HG03066 (cell line): ENCODE measurements at regions not wholly inside any gene's neighbourhood (a gene's known extent, or its start where the extent isn't known, plus 50 kb on each side); places are given as distances from the start of the nearest gene placed in this dataset.
"Not testable (repeated sequence)": the region's sequence is repeated elsewhere in the genome, so short reads cannot be mapped to it uniquely, and the experiment has no call there.

Experiments used
- ATAC-seq: cut with Tn5 transposase; IDR thresholded peaks from one replicate; pipeline ENCODE4 v1.9.1; 2021; ENCODE audit warnings: low read depth; ENCODE audit not compliant: unreplicated experiment

DNA sequence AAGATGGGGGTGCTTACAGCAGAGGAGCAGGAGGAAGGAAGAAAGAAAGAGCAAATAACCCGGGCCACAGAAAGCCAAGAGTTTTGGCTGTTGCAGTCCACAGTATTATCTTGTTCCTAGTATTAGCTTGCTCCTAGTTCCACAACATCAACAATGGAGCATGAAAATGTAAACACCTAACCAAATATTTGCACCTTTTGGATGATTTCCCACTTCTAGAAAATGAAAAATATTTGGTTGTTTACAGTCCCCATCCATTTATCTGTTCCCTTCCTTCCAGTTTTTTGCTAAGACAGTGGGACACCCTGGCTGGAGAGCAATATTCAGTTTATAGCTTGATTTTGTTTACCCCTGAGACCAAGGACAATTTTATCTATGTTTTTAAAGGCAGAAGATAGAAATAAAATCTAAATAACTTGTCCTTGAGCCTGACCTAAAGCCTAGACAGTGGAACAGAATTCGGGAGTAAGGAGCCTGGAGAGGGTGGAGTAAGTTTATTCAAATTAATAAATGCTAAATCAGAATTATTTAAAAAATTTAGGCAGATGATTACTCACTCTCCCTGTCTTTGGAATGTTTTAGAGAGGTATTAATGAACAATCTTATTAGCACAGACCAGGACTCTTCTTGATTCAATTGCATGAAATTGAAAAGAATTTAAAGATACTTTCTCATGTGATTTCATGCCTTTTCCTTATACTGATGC is 51.6 kb downstream of the RESF1 start:
- no peak for ATAC-seq

DNA sequence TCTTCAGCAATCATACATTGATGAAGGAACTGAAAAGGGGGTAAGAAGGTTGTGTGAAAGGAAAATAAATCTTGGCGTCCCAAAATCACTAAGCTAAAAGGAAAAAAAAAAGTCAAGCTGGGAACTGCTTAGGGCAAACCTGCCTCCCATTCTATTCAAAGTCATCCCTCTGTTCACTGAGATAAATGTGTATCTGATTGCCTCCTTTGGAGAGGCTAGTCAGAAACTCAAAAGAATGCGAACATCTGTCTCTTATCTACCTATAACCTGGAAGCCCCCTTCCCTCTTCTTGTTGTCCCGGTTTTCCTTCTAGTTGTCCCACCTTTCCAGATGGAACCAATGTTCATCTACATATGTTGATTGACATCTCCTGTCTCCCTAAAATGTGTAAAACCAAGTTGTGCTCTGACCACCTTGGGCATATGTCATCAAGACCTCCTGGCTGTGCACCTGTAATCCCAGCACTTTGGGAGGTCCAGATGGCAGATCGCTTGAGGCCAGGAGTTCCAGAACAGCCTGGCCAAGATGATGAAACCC is 53.1 kb downstream of the RESF1 start:
- no peak for ATAC-seq

DNA sequence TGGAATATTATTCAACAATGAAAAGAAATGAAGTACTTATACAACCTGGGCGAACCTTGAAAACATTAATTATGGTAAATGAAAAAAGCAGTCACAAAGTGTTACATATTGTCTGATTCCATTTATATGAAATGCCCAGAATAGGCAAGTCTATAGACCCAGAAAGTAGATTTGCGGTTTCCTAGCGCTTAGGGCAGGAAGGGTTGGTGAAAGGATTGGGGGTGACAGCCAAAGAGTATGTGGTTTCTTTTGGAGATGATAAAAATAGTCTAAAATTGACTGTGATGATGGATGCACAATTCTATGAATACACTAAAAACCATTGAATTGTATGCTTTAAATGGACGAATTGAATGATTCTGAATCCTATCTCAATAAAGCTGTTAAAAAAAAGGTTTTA is 55.8 kb downstream of the RESF1 start:
- no peak for ATAC-seq

DNA sequence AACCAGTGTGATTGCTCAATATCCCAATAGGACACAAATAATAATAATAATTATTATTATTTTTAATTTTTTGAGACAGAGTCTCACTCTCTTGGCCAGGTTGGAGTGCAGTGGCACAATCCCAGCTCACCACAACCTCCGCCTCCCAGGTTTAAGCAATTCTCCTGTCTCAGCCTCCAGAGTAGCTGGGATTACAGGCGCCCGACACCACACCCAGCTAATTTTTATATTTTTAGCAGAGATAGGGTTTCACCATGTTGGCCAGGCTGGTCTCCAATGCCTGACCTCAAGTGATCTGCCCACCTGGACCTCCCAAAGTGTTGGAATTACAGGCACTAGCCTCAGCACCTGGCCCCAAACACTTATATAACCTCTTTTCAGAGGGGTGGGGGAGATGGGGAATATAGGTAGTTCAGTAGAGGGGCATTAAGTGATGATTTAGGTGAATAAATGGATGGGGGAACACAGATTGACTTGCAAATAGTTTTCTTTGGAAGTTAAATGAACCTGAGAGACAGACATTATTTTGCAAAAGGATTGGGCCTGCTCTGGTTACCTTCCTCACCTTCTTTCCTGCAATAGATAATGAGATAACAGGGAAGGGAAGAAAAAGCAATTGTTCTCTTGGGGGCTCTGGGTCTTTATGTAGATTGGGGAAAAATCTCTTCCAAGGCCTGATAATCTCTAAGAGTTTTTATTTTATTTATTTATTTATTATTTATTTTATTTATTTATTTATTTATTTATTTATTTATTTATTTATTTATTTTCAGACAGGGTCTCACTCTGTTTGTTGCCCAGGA is 57.7 kb downstream of the RESF1 start:
- no peak for ATAC-seq

DNA sequence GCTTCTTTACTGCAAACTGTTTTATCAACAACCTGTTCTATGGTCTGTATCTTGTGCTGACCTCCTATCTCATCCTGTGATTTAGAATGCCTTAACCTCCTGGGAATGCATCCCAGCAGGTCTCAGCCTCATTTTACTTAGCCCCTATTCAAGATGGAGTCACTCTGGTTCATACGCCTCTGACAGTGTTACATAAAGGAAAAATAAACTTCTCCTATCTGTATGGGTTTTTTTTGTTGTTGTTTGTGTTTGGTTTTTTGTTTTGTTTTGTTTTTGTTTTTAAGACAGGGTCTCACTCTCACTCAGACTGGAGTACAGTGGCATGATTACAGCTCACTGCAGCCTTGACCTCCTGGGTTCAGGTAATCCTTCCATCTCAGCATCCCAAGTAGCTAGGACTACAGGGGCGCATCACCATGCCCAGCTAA is 62.1 kb downstream of the RESF1 start:
- no peak for ATAC-seq

DNA sequence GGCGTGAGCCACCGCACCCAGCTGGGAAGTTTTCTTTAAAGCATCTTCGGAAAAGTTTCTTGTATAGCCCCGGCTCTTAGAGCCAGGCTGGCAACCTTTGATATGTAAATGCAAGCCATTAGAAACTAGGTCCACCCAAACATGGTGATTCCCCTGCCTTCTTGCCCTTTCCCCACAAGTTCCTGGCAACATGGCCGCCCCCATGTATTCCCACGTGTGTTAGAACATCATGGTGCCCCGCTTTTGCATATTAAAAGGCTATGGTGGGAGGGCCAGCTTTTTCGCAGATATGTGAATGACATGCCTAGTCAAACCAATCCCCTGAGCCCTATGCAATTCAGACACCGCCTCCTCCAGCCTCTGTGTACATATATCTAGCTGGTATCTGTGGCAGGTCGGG is 63.2 kb downstream of the RESF1 start:
- ATAC-seq: not testable (repeated sequence)

DNA sequence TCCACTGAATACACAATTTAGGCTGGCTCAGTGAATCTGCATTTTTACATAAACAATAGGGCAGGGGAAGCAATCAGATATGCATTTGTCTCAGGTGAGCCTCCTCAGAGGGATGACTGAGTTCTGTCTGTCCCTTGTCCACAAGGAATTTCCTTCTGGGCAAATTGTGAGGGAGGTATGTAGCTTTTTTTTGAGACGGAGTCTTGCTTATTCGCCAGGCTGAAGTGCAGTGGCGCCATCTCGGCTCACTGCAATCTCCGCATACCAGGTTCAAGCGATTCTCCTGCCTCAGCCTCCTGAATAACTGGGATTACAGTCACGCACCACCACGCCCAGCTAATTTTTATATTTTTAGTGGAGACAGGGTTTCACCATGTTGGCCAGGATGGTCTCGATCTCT is 64.6 kb downstream of the RESF1 start:
- ATAC-seq: not testable (repeated sequence)

DNA sequence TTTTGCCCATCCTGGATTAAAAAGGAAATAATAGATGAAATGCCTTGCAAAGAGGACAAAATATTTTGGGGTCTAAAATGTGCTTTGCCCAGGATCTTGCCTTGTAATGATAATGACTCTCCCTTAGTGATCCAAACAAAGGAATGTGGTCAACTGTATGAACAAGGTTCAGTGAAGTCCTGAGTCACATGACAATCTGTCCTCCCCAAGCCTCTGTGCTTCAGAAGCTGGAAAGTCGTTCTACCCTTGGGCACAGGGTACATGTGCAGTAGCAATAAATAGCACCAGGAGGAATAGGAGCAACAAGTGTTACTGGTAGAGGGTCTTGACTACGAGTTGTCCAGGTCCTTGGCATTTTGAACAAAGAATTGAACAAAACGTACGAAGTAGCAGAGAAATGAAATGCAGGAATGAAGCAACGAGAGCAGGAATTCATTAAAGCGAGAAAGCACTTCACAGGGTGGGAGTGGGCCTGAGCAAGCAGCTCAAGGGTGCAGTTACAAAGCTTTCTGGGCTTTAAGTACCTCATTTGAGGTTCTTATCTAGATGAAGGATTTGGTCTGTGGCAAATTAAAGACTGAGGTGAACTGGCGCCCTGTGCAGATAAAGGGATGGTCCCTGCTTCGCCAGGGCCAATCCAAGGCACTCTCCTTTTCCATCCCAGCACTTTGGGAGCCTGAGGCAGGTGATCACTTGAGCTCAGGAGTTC is 65.8 kb downstream of the RESF1 start:
- no peak for ATAC-seq

- ATAC-seq: peak; percentile 80
These were observed 66.7 kb downstream of the RESF1 start for GRCh38 chr12:32025906-32026305.

GRCh38 chr12:32027684-32028365 is 68.6 kb downstream of the RESF1 start:
- ATAC-seq: no peak

GRCh38 chr12:32030151-32030550 is 70.9 kb downstream of the RESF1 start:
- no peak for ATAC-seq

DNA sequence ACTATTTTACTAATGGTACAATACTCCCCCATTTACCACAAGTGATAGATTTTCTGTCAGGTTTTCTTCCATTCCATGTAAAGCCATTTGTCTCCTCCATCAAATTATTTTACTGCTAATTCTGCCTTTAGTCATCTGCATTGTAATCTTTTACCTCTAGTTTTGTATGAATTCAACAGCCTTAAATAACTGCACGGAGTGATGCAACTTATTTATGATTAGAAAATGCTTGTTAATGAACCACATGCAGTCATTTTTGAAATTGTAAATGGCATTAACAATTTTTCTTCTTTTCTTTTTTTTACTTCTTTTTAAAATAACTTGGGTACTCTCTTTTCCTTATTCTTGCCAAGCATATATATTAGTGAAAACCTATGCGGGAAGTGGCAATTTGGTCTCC is 71.5 kb downstream of the RESF1 start:
- ATAC-seq: no peak

GRCh38 chr12:32031109-32031508 is 71.9 kb downstream of the RESF1 start:
- no peak for ATAC-seq

DNA sequence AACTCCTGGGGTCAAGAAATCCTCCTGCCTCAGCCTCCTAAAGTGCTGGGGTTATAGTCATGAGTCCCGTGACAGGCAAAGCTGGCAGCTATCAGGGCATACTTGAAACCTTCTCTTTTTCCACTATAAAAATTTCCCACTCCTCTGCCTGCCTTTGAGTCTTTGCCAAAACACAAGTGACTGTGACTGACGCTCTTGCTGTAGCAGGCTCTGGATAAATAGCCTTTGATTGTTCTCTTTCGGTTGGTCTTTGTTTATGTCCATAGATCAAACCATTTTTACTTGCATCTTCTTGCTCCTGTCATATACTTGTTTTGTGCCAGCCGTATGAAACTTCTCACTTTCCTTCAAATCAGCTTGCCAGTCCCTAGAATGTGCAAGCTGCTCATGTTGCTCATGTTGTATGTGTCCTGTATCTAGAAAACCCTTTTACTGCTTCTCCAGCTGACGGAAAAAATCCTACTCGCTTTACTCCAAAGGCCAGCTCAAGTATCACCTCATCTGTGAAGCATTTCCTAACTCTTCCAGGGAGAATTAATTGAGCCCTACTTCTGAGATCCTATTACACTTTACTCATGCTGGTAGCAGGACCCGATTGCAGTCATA is 73.1 kb downstream of the RESF1 start:
- ATAC-seq: no peak

GRCh38 chr12:32033406-32033805 is 73.2 kb upstream of the BICD1 start:
- no peak for ATAC-seq

DNA sequence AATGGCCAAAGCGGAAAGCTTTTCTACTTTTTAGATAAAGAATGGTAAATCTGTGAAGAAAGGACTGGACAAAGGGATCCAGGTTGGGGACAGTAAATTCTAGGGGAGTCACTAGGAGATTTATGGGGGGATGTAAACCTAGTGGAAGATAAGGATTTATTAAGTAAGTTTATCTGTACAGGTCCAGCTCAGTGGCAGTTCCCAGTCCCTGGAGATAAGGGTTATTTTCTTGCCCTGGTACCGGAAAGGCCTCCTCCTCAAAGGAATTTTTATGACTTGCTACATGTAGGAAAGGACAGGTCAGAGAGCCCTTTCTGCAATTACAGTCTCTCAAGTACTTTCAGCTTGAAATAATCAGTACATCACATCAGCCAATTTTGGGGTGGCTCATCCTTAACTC is 72.6 kb upstream of the BICD1 start:
- ATAC-seq: no peak

DNA sequence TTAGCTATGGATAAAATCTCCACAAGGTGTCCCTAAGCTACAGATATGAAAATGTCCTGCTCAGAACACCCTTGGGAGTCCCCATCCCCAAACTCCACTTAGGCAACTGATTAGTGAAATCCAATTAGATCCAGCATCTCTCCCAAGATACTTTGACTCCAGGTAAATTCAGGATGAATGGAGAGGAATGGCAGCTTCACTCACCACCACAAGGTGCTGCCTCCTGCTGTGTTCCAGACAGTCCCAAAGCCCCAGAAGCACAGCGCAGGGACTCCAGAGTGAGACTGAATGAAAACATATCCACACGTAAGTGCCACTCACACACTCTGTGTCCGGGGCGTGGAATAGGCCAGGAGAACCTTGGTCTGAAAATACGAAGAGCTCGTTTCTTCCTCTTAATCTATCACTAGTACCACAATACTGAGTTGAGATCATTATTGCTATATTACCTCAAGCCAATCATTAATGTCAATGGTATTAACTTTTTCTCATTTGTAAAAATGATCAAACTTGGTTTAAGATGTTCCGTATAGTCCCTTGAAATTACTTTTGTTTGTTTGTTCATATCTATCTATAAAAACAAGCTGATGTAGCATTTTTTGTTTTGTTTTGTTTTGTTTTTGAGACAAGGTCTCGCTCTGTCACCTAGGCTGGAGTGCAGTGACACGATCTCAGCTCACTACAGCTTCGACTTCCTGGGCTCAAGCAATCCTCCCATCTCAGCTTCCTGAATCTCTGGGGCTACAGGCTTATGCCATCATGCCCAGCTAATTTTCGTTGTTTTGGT is 70.0 kb upstream of the BICD1 start:
- no peak for ATAC-seq

GRCh38 chr12:32039347-32039746 is 67.3 kb upstream of the BICD1 start:
- no peak for ATAC-seq

GRCh38 chr12:32039917-32040575 is 66.6 kb upstream of the BICD1 start:
- no peak for ATAC-seq
